GM12875 (cell line): ENCODE measurements at regions not wholly inside any gene's neighbourhood (a gene's known extent, or its start where the extent isn't known, plus 50 kb on each side); places are given as distances from the start of the nearest gene placed in this dataset.
"Not testable (repeated sequence)": the region's sequence is repeated elsewhere in the genome, so short reads cannot be mapped to it uniquely, and the experiment has no call there.

Experiments used
- H3K4me3 ChIP-seq: one replicate; pipeline ENCODE4 v1.5.1; 2011; ENCODE audit warnings: low read depth, low read length, control low read depth
- TF ChIP-seq, protein P1 (sequence below): IDR thresholded peaks from 2 replicates; pipeline ENCODE4 v1.5.1; 2011; ENCODE audit warnings: low read depth, mild to moderate bottlenecking, control low read depth, inconsistent platforms, low read length, moderate library complexity, borderline replicate concordance; ENCODE audit not compliant: insufficient read depth

- TF ChIP-seq, protein P1, sequence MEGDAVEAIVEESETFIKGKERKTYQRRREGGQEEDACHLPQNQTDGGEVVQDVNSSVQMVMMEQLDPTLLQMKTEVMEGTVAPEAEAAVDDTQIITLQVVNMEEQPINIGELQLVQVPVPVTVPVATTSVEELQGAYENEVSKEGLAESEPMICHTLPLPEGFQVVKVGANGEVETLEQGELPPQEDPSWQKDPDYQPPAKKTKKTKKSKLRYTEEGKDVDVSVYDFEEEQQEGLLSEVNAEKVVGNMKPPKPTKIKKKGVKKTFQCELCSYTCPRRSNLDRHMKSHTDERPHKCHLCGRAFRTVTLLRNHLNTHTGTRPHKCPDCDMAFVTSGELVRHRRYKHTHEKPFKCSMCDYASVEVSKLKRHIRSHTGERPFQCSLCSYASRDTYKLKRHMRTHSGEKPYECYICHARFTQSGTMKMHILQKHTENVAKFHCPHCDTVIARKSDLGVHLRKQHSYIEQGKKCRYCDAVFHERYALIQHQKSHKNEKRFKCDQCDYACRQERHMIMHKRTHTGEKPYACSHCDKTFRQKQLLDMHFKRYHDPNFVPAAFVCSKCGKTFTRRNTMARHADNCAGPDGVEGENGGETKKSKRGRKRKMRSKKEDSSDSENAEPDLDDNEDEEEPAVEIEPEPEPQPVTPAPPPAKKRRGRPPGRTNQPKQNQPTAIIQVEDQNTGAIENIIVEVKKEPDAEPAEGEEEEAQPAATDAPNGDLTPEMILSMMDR = no peak
- H3K4me3 ChIP-seq = no peak overlapping the region
These were observed 233.0 kb downstream of the DKK2 start for GRCh38 chr4:106803083-106803482.

DNA sequence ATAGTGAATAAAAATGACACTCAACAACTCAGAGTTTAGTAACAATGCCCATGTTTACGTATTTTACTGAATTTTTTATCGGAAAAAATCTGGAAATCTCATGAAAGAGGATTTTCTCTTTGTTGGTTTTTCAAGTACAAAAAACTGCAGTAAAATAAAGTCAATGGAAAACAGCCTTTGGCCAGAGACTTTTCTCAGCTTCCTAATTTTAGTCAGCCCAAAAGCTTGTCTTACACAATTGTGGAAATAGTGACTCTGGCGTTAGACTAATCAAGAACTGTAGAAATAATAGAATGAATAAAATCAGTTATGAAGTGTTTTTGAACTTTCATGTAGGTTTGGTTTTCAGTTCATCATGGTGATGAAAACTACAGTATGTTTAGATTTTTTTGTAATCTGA is 234.7 kb downstream of the DKK2 start:
- TF ChIP-seq, protein P1 = no peak
- H3K4me3 ChIP-seq = no peak overlapping the region

DNA sequence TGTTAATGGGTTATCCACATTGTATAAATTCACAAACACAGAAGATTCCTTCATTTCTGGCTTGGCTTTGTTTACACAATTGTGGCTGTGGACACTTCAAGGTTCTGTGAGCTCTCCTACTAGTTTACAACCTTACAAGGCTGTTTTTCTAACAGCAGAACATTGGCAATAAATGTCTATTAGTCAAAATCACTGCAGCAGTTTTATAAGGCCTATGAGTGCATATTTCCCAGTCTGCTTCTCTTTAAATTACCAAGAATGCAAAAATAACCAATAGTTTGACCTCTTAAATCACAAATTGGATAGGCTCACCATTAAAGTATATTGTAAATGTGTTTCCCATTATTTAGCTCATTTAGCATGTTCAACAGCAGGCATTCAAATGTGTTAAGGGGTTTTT is 239.2 kb downstream of the DKK2 start:
- no peak overlapping the region for H3K4me3 ChIP-seq
- TF ChIP-seq, protein P1 = no peak

DNA sequence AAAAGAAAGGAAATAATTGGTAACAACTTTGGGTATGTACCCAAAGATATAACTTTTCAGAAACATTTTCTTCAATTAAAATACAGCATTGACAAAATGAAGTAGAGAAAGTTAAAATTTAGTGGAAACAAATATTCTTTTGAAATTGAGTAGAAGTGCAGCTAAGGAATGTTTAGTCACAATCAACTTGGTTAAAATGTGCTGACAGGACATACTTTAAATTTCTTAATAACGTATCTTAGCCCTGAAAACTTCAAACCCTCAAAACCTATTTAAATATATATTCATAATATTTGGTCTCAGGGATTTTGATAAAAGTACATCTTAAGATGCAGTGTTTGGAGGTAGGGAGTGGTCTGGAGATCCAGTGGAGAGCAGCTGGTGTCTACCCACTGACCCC is 240.8 kb downstream of the DKK2 start:
- H3K4me3 ChIP-seq = no peak overlapping the region

GRCh38 chr4:106793933-106794332 is 242.2 kb downstream of the DKK2 start:
- H3K4me3 ChIP-seq = no peak overlapping the region
- TF ChIP-seq, protein P1 = no peak

More for the DNA sequence above, 240.8 kb downstream of the DKK2 start:
- TF ChIP-seq, protein P1 = no peak

DNA sequence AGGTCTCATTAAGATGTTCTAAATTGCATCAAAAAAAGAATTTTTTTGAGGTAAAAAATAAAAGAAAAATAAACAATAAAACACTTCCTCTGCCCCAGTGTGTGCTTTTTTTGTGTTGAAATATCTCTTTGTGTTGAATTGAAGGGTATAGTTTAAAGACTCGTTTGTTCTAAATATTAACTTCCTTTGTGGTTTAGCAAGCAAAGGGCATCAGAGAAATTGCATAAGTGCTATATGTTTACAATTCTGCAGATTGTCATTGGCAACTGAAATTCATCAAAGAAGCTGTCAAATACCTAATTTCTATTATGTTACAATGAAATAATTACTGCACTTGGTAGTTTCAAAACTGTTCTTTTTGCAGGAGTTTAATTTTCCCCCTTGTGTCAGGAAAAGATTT is 260.5 kb downstream of the DKK2 start:
- TF ChIP-seq, protein P1 = no peak
- no peak overlapping the region for H3K4me3 ChIP-seq

DNA sequence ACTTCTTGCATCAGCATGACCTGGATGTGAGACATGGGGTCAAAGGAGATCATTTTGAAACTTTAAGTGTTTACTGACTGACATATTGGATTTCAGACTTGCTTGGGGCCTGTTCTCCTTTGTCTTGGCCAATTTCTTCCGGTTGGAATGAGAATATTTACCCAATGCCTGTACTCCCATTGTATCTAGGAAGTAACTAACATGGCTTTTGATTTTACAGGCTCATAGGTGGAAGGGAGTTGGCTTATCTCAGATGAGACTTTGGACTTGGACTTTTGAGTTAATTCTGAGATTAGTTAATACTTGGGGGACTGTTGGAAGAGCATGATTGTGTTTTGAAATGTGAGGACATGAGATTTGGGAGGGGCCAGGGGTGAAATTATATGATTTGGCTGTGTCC is 262.1 kb downstream of the DKK2 start:
- H3K4me3 ChIP-seq = not testable (repeated sequence)
